ENCODE measurements at regions not wholly inside any gene's neighbourhood (a gene's known extent, or its start where the extent isn't known, plus 50 kb on each side); places are given as distances from the start of the nearest gene placed in this dataset.
"Not testable (repeated sequence)": the region's sequence is repeated elsewhere in the genome, so short reads cannot be mapped to it uniquely, and the experiment has no call there.

GRCh38 chr6:27805347-27805746 lies 106.8 kb downstream of the OR2B2 start:
- Mint-ChIP-seq H3K36me3 (ENCODE audit: low read depth) (no peaks in the 10 kb centered on the region), H3K4me3 (peak overlapping the region; percentile 30), H3K27me3 (peaks cover 2% of the 10 kb centered on the region), H3K4me1 (peaks cover 37% of the 10 kb centered on the region), H3K27ac (no peak overlapping the region), H3K9me3 (no peaks in the 10 kb centered on the region)
- DNase-seq = no peak
- intact Hi-C loops (cut with micrococcal nuclease) = loop anchor here (5.0 kb wide), 1 partner anchor 1778 kb away; a partner anchor contains a TSS

GRCh38 chr6:27804851-27805250 lies 107.3 kb downstream of the OR2B2 start:
- Mint-ChIP-seq H3K36me3 (ENCODE audit: low read depth) (no peaks in the 10 kb centered on the region), H3K4me1 (peaks cover 34% of the 10 kb centered on the region), H3K9me3 (no peaks in the 10 kb centered on the region), H3K4me3 (no peak overlapping the region), H3K27me3 (peaks cover 2% of the 10 kb centered on the region), H3K27ac (no peak overlapping the region)
- intact Hi-C loops (cut with micrococcal nuclease) = loop anchor here (5.0 kb wide), 1 partner anchor 1778 kb away; a partner anchor contains a TSS
- no peak for DNase-seq

GRCh38 chr6:27800731-27801373 lies 111.3 kb downstream of the OR2B2 start:
- intact Hi-C loops (cut with micrococcal nuclease) = no loop called here
- Mint-ChIP-seq H3K27me3 (peaks cover 16% of the 10 kb centered on the region), H3K27ac (no peak overlapping the region), H3K36me3 (ENCODE audit: low read depth) (no peaks in the 10 kb centered on the region), H3K9me3 (no peaks in the 10 kb centered on the region), H3K4me1 (peaks cover 14% of the 10 kb centered on the region), H3K4me3 (no peak overlapping the region)
- DNase-seq = no peak

GRCh38 chr6:27797960-27798359 lies 114.2 kb downstream of the OR2B2 start:
- DNase-seq = no peak
- no peak overlapping the region for H3K27ac Mint-ChIP-seq
- H3K4me1 Mint-ChIP-seq = peaks cover 20% of the 10 kb centered on the region
- intact Hi-C loops (cut with micrococcal nuclease) = no loop called here
- no peaks in the 10 kb centered on the region for H3K9me3 Mint-ChIP-seq
- H3K36me3 Mint-ChIP-seq (ENCODE audit: low read depth) = no peaks in the 10 kb centered on the region
- peaks cover 16% of the 10 kb centered on the region for H3K27me3 Mint-ChIP-seq
- no peak overlapping the region for H3K4me3 Mint-ChIP-seq

DNA sequence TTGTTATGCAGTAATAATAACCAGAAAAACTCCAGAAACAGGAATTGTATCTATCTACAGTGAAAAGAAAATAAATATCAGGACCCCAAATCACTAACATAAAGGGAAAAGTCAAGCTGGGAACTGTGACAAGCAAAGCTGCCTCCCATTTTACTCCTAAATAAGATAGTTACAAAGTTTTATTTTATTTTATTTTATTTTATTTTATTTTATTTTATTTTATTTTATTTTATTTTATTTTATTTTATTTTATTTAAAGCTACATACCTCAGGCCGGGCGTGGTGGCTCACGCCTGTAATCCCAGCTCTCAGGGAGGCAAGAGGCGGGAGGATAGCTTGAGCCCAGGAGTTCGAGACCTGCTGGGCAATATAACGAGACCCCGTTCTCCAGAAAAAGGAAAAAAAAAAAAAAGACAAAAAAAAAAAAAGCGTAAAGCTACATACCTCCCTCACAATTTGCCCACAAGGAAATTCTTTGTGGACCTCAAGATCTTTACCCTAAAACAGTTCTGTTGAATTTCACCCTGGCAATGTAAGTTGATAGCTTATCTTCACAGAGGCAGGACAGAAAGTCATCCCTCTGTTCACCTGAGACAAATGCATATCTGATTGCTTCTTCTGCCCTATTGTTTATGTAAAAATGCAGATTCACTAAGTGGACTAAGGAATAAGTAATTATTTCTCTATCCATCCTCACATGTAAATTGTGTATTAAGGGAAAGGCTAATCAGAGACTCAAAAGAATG lies 115.3 kb downstream of the OR2B2 start:
- not testable (repeated sequence) for H3K27ac Mint-ChIP-seq; H3K4me3 Mint-ChIP-seq; H3K36me3 Mint-ChIP-seq (ENCODE audit: low read depth); H3K9me3 Mint-ChIP-seq; DNase-seq
- Mint-ChIP-seq H3K27me3 (peaks cover 16% of the 10 kb centered on the region), H3K4me1 (peaks cover 30% of the 10 kb centered on the region)
- intact Hi-C loops (cut with micrococcal nuclease) = loop anchor here (1.0 kb wide), 2 partner anchors 10 to 25 kb away; a partner anchor contains a TSS

GRCh38 chr6:27795697-27796494 lies 116.3 kb downstream of the OR2B2 start:
- peak overlapping the region; percentile 3 for H3K4me3 Mint-ChIP-seq

DNA sequence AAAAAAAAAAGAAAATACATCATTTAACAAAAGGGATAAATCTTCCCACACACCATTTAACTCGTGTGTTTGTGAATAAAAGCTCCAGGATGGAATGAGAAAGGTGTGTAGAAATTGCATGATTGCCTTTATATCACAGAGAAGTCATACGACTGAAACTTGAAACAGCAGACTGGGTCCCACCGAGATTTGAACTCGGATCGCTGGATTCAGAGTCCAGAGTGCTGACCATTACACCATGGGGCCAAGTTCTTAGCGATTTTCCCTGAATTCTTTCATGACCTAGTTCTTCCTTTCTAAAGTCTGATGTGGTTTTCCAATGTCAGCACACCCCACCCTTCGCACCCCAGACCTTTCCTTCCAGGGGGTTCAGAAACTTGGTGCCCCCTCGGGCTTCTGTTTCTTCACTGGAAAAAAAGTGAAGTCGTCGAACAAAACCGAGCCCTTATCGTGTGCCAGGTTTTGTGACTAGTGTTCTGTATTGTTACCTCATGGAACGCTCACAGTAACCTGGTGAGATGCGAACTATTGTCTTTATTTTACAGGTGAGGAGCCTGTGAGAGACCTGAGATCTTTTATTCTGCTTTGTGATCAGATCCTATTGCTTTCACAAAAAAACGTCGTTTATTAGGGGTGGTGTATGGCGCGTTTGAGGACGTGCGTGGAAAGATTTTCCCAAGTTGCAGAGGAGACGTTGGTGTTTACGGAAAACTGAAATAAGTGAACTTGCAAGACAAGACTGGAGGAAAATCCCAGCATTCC lies 120.8 kb downstream of the OR2B2 start:
- H3K27me3 Mint-ChIP-seq = peaks cover 18% of the 10 kb centered on the region
- no peaks in the 10 kb centered on the region for H3K9me3 Mint-ChIP-seq
- H3K4me1 Mint-ChIP-seq = peaks cover 35% of the 10 kb centered on the region
- intact Hi-C loops (cut with micrococcal nuclease) = no loop called here
- peak; percentile 69 for DNase-seq
- peak overlapping the region; percentile 91 for H3K4me3 Mint-ChIP-seq
- H3K36me3 Mint-ChIP-seq (ENCODE audit: low read depth) = no peaks in the 10 kb centered on the region
- H3K27ac Mint-ChIP-seq = peak overlapping the region; percentile 79

More at GRCh38 chr6:27795697-27796494, 116.3 kb downstream of the OR2B2 start:
- peak; percentile 93 for DNase-seq
- intact Hi-C loops (cut with micrococcal nuclease) = loop anchor here (1.0 kb wide), 2 partner anchors 11 to 24 kb away; a partner anchor contains a TSS
- H3K27ac Mint-ChIP-seq = peak overlapping the region; percentile 54
- no peaks in the 10 kb centered on the region for H3K9me3 Mint-ChIP-seq
- H3K27me3 Mint-ChIP-seq = peaks cover 20% of the 10 kb centered on the region
- peaks cover 37% of the 10 kb centered on the region for H3K4me1 Mint-ChIP-seq
- no peaks in the 10 kb centered on the region for H3K36me3 Mint-ChIP-seq (ENCODE audit: low read depth)

GRCh38 chr6:27788376-27788775 lies 123.8 kb downstream of the OR2B2 start:
- DNase-seq; H3K27ac Mint-ChIP-seq; H3K36me3 Mint-ChIP-seq (ENCODE audit: low read depth); H3K9me3 Mint-ChIP-seq; H3K4me3 Mint-ChIP-seq; intact Hi-C loops (cut with micrococcal nuclease): not testable (repeated sequence)
- H3K4me1 Mint-ChIP-seq = peaks cover 22% of the 10 kb centered on the region
- H3K27me3 Mint-ChIP-seq = peaks cover 32% of the 10 kb centered on the region

DNA sequence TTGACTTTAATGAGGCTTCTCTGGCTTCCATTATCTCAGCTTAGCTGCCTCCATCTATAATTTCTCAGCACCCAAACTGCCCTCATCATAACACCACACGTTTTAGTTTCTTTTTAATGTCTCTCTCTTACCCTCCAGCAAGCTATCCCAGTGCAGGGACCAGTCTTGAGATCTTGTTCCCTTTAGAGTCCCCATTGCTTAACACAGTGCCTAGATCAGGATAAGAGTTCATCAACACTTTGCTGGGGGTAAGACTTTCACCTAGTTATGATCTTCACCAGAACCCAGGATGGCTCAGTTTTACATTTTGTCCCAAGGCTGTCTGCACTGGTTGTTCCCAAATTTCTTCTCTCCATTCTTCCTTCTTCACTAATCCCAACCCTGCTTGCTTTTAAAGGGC lies 126.1 kb downstream of the OR2B2 start:
- no peaks in the 10 kb centered on the region for H3K9me3 Mint-ChIP-seq

DNA sequence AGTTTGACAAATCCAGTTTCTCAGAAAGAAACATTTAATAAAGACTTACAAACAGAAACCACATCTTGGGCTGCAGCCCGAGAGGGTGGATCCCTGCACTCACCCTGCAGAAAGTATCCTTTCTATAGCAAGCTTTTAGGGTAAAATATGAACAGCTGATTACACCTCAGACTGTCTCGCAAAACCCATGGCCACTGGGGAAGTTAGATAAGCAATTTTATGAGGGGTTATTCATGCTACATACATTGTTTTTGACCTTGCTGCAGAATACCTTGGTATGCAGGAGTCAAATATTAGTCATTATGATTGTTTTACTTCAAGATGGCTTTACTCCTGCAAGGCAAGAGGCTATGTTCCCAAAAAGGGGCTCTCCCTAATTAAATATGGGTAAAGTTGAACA lies 126.9 kb downstream of the OR2B2 start:
- H3K27ac Mint-ChIP-seq = no peak overlapping the region
- DNase-seq = no peak
- no peaks in the 10 kb centered on the region for H3K36me3 Mint-ChIP-seq (ENCODE audit: low read depth)
- peaks cover 2% of the 10 kb centered on the region for H3K4me1 Mint-ChIP-seq
- H3K4me3 Mint-ChIP-seq = no peak overlapping the region
- intact Hi-C loops (cut with micrococcal nuclease) = no loop called here
- peaks cover 32% of the 10 kb centered on the region for H3K27me3 Mint-ChIP-seq
- no peaks in the 10 kb centered on the region for H3K9me3 Mint-ChIP-seq

More for the DNA sequence above, 126.1 kb downstream of the OR2B2 start:
- H3K27me3 Mint-ChIP-seq = peaks cover 27% of the 10 kb centered on the region
- H3K27ac Mint-ChIP-seq = no peak overlapping the region
- no peak for DNase-seq
- no peaks in the 10 kb centered on the region for H3K36me3 Mint-ChIP-seq (ENCODE audit: low read depth)
- intact Hi-C loops (cut with micrococcal nuclease) = no loop called here
- peaks cover 2% of the 10 kb centered on the region for H3K4me1 Mint-ChIP-seq
- no peak overlapping the region for H3K4me3 Mint-ChIP-seq

GRCh38 chr6:27782748-27783147 lies 129.4 kb downstream of the OR2B2 start:
- H3K4me1 Mint-ChIP-seq = peaks cover 2% of the 10 kb centered on the region
- intact Hi-C loops (cut with micrococcal nuclease) = no loop called here

DNA sequence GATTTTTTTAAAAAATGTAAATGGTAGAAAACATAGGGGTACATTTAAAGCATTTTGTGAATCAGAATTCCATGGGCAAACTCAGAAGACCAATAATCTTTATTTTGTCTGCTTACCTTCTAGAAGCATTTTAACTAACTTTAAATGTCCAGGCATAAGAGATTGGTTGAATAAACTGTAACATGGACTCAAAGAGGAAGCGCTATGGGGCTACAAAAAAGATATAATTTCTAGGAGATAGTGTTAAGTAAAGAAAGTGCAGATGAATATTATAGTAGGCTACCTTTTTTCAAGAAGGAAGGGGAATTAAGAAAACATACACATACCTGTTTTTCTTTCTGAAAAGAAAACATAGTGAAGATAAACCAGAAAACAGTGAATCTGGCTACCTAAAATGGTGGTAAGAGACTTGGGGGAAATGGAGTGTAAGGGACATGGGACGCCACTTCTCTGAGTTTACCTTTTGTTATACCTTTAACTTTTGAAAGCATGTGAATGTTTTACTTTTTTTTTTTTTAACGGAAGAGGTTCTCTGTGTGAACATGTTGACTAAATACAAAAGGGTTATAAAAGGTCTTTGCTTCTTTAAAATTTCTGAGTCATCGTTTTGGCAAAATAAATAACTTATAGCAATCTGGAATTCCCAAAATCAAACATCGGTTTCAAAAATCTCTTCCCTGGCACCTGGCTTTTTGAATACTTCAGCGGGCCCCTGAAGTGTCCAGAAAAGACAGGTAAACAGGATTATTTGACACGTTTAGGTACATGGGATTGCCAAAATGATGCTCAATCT lies 133.4 kb downstream of the OR2B2 start:
- no peaks in the 10 kb centered on the region for H3K9me3 Mint-ChIP-seq
- H3K4me3 Mint-ChIP-seq = no peak overlapping the region
- no peak overlapping the region for H3K27ac Mint-ChIP-seq
- no peaks in the 10 kb centered on the region for H3K36me3 Mint-ChIP-seq (ENCODE audit: low read depth)
- peaks cover 31% of the 10 kb centered on the region for H3K27me3 Mint-ChIP-seq
- no peak for DNase-seq
- intact Hi-C loops (cut with micrococcal nuclease) = no loop called here
- H3K4me1 Mint-ChIP-seq = peaks cover 3% of the 10 kb centered on the region

More at GRCh38 chr6:27782748-27783147, 129.4 kb downstream of the OR2B2 start:
- no peaks in the 10 kb centered on the region for H3K36me3 Mint-ChIP-seq (ENCODE audit: low read depth)
- no peaks in the 10 kb centered on the region for H3K9me3 Mint-ChIP-seq
- H3K27me3 Mint-ChIP-seq = peaks cover 35% of the 10 kb centered on the region
- DNase-seq = no peak
- no peak overlapping the region for H3K4me3 Mint-ChIP-seq
- no peak overlapping the region for H3K27ac Mint-ChIP-seq

Data from activated CD4-positive, alpha-beta T cell treated with anti-CD3 and anti-CD28 coated beads, Interleukin-2, amount 10 ng/mL, durations not matched to agents 24 days and 14 days (primary cell).